Kidney (tissue), 13 donors: ENCODE measurements at regions not wholly inside any gene's neighbourhood (a gene's known extent, or its start where the extent isn't known, plus 50 kb on each side); places are given as distances from the start of the nearest gene placed in this dataset.

Experiments
- DNase-seq, 5 donors: peaks; one replicate each; pipeline ENCODE4 v3.0.0-alpha.2; 2013 to 2020
- FAIRE-seq: peaks from 2 replicates; lab custom pipeline; 2012; peaks lifted over from hg19 to GRCh38; lab: Jason Lieb, UNC
- H3K27ac ChIP-seq, 2 donors: one replicate each; pipeline ENCODE4 v1.7.0; 2013; ENCODE audit warnings: low read depth in 2 of 2, low read length in 2 of 2, inconsistent platforms in 1 of 2
- H3K27me3 ChIP-seq: one replicate; pipeline ENCODE4 v1.7.1; 2013; ENCODE audit warnings: low read length, inconsistent platforms; ENCODE audit not compliant: control insufficient read depth, insufficient read depth
- H3K36me3 ChIP-seq, 3 donors: one replicate each; pipeline versions ENCODE4 v1.7.0 to v1.7.1; 2013; ENCODE audit warnings: low read length in 3 of 3, control low read depth in 1 of 3, inconsistent platforms in 1 of 3; ENCODE audit not compliant: insufficient read depth in 3 of 3, control insufficient read depth in 2 of 3
- H3K4me1 ChIP-seq, 3 donors: one replicate each; pipeline versions ENCODE4 v1.7.0 to v1.7.1; 2013; ENCODE audit warnings: low read length in 3 of 3, inconsistent platforms in 1 of 3, low read depth in 1 of 3; ENCODE audit not compliant: control insufficient read depth in 2 of 3, insufficient read depth in 2 of 3
- H3K4me3 ChIP-seq, 3 donors: one replicate each; pipeline versions ENCODE4 v1.7.0 to v1.8.1; 2013; ENCODE audit warnings: low read length in 3 of 3, control low read depth in 1 of 3, inconsistent platforms in 1 of 3
- H3K9ac ChIP-seq, 3 donors: one replicate each; pipeline versions ENCODE4 v1.7.0 to v1.7.1; 2013; ENCODE audit warnings: low read length in 3 of 3, control low read depth in 1 of 3, inconsistent platforms in 1 of 3
- H3K9me3 ChIP-seq, 3 donors: one replicate each; pipeline versions ENCODE4 v1.7.0 to v1.7.1; 2013; ENCODE audit warnings: low read length in 3 of 3, control low read depth in 1 of 3, inconsistent platforms in 1 of 3; ENCODE audit not compliant: control insufficient read depth in 2 of 3, insufficient read depth in 1 of 3
- intact Hi-C: fragments of 100-400 bp; cut with DNase I; formaldehyde crosslinking; loops from one replicate; pipeline ENCODE4 v1.11.1; 2022
- TF ChIP-seq, protein P1 (sequence below): IDR thresholded peaks from 3 replicates; pipeline ENCODE4 v1.5.1; 2012; ENCODE audit warnings: mild to moderate bottlenecking, moderate library complexity, borderline replicate concordance; ENCODE audit not compliant: insufficient read depth; ENCODE audit errors: extremely low read depth
- donor health status: control.
- donor health status: control.
- donor health status: control.
- donor health status: control.
- donor health status: control.
- donor health status: DM: yes; HTN: yes; CAD: no.
- donor health status: Normal renal cell carcinoma (clear cell type).

- no peak for DNase-seq
- intact Hi-C loops: no loop called here
- Histone ChIP-seq H3K27ac (no peak overlapping the region), H3K4me3 (no peak overlapping the region), H3K9me3 (no peaks in the 10 kb centered on the region), H3K36me3 (no peaks in the 10 kb centered on the region), H3K9ac (no peak overlapping the region), H3K4me1 (no peaks in the 10 kb centered on the region), H3K27me3 (no peaks in the 10 kb centered on the region)
- no peak for FAIRE-seq
- TF ChIP-seq, protein P1, sequence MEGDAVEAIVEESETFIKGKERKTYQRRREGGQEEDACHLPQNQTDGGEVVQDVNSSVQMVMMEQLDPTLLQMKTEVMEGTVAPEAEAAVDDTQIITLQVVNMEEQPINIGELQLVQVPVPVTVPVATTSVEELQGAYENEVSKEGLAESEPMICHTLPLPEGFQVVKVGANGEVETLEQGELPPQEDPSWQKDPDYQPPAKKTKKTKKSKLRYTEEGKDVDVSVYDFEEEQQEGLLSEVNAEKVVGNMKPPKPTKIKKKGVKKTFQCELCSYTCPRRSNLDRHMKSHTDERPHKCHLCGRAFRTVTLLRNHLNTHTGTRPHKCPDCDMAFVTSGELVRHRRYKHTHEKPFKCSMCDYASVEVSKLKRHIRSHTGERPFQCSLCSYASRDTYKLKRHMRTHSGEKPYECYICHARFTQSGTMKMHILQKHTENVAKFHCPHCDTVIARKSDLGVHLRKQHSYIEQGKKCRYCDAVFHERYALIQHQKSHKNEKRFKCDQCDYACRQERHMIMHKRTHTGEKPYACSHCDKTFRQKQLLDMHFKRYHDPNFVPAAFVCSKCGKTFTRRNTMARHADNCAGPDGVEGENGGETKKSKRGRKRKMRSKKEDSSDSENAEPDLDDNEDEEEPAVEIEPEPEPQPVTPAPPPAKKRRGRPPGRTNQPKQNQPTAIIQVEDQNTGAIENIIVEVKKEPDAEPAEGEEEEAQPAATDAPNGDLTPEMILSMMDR: no peak
Observed at GRCh38 chr22:22097727-22098228, 115.2 kb upstream of the TOP3B start.

DNA sequence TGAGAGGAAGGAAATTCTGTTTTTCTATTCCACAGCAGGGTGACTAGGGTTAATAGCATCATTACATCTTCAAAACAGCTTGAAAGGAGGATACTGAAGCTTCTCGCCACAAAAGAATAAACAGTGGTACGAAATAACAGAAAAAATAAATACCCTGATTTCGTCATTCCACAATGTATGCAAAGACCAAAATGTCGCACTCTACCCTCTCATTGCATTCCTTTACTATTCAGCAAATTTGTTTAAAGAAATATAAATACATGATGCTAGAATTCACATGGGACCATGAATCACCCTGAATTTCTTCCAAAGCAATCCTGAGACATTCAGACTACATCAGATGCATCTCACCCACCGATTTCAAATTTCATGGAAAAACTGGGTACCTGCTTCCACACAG is 112.3 kb upstream of the TOP3B start:
- H3K27me3 ChIP-seq: no peaks in the 10 kb centered on the region
- H3K9ac ChIP-seq: no peak overlapping the region
- no peaks in the 10 kb centered on the region for H3K36me3 ChIP-seq
- no peak for FAIRE-seq
- H3K27ac ChIP-seq: no peak overlapping the region
- H3K9me3 ChIP-seq: no peaks in the 10 kb centered on the region
- TF ChIP-seq, protein P1: no peak
- H3K4me1 ChIP-seq: no peaks in the 10 kb centered on the region
- DNase-seq: no peak
- intact Hi-C loops: no loop called here
- H3K4me3 ChIP-seq: no peak overlapping the region

DNA sequence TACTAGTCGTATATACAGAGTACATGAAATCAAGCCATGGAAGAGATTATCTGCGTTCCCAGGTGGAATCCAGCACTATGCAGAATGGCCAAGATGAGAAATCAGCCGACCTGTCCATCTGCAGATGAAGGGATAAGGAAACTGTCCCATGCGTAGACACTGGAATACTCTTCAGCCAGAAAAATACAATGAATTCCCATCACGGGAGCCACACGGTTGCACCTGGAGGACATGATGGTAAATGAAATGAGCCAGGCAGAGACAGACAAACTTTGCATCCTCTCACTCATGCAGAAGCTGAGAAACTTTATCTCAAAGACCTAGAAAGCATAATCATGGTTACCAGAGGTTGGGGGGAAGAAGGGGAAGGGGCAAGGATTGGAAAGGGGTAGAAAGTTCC is 111.9 kb upstream of the TOP3B start:
- intact Hi-C loops: no loop called here
- H3K9me3 ChIP-seq: no peaks in the 10 kb centered on the region
- no peaks in the 10 kb centered on the region for H3K4me1 ChIP-seq
- DNase-seq (no peak), FAIRE-seq (no peak)
- H3K9ac ChIP-seq: no peak overlapping the region
- no peaks in the 10 kb centered on the region for H3K27me3 ChIP-seq
- TF ChIP-seq, protein P1: no peak
- no peak overlapping the region for H3K27ac ChIP-seq
- no peak overlapping the region for H3K4me3 ChIP-seq
- no peaks in the 10 kb centered on the region for H3K36me3 ChIP-seq

DNA sequence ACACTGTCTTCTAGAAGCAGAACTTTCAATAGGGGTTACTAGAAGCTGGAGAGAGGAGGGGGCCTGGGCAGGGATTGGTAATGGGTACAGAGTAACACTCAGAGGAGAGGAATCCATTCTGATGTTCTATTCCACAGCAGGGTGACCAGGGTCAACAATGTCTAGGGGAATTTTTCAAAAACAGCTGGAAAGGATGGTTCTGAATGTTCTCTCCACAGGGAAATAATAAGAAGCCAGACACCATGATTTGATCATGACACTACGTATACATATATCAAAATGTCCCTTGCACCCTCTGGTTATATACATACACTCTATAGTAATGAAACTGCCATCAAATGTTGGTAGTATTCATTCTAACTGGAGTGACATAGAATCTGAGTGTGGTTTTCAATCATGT is 111.2 kb upstream of the TOP3B start:
- H3K4me3 ChIP-seq: no peak overlapping the region
- FAIRE-seq: no peak
- intact Hi-C loops: no loop called here
- H3K4me1 ChIP-seq: no peaks in the 10 kb centered on the region
- H3K27ac ChIP-seq: no peak overlapping the region
- no peaks in the 10 kb centered on the region for H3K9me3 ChIP-seq
- no peaks in the 10 kb centered on the region for H3K27me3 ChIP-seq
- no peaks in the 10 kb centered on the region for H3K36me3 ChIP-seq
- TF ChIP-seq, protein P1: no peak
- H3K9ac ChIP-seq: no peak overlapping the region
- DNase-seq: no peak
